Eye (tissue), 1 donor: ENCODE measurements at regions not wholly inside any gene's neighbourhood (a gene's known extent, or its start where the extent isn't known, plus 50 kb on each side); places are given as distances from the start of the nearest gene placed in this dataset.

Experiments
- DNase-seq: peaks from one replicate; pipeline ENCODE4 v3.0.0-alpha.2; 2015

DNA sequence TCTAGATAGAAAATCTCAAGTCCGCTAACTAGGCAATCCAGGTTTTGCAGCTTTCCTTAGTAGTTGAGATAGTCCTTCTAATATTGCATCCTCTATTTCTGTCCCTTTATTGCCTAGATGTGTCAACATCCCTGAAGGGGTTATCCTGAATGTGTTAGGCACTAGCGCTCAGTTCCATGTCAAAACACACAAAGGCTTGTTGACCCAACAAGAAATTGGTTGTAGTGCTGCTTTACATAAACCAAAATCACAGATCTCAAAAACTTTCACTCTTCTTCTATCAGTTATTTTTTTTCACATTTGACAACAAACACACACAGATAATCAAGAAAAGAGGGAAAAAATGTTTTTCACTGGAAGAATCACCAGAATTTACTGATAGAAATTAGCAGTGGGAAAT lies 51.4 kb upstream of the SOX2 start:
- no peak for DNase-seq

DNA sequence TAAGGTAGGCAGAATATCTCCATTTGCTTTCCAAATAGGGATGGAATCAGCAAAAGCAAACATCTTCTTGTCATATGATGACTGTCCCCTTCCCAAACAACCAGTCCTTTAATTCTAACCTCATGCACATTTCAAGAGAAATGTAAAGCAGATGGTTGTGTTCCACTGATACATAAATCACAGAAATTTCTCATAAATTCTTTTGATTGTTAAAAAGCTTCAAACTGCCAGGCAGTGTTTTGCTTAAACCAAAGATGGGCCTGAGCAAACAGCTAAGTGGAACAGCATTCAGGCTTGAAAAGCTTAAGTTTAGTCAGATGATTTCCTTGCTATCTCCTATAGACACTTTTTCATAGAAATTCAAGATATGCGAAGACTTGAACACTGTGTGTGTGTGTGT lies 74.3 kb upstream of the SOX2 start:
- no peak for DNase-seq

DNA sequence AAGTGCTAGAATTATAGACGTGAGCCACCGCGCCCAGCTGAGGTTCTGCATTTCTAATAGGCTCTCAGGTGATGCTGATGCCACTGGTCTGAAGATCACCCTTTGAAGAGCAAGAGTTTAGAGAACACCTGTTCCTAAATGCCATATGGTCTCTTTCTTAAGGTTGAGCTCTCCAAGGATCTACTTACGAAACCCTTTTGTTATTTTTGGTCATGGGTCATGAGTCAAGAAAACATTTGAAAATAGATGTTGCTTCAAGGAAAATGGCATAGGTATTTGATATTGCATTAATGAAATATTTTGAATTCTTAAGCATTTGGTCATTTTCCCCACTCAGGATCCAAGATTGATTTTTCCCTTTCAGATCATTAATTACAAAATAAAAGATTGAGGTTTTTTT lies 74.7 kb upstream of the SOX2 start:
- DNase-seq: no peak

DNA sequence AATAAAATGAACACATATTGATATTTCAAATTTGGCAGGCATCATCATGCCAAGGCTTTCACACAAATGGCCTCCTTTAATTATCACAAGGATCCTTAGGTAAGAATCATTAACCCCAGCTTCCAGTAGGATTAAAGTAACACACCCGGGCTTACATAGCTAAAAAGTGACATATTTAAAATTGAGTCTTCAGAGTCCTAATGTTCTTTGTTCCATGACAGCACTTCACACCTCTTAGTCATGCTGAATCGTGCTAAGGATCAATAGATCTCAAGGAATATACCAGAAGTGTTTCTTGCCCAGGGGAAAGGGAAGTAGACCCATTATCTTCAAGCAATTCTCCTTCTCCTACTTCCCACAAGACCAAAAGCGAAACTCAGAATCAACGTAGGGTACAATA lies 76.6 kb upstream of the SOX2 start:
- DNase-seq: no peak

- no peak for DNase-seq
Observed at GRCh38 chr3:181633556-181633955, 78.2 kb upstream of the SOX2 start.

GRCh38 chr3:181631901-181632300 lies 79.8 kb upstream of the SOX2 start:
- no peak for DNase-seq

DNA sequence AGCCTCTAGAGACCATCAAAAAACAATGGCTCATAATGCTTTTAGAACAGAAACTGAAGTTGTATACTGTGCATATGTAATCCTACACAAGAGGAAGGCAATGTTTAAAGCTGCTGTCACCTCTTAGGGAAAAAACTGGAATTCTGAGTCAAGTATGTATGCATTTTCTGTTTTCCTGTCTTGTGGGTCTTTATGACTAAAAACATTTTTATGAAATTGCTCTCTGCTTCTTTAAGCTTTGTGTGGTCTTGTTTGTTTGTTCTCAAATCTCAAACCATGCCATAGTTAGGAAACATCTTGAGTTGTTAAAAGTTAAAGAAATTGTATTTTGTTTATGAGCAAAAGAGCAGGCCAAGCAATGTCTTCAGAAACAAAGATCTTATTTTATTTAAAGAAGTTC lies 80.9 kb upstream of the SOX2 start:
- DNase-seq: no peak

GRCh38 chr3:181629711-181630110 lies 82.0 kb upstream of the SOX2 start:
- DNase-seq: no peak

- DNase-seq: no peak
Observed at GRCh38 chr3:181629029-181629428, 82.7 kb upstream of the SOX2 start.

- DNase-seq: no peak
Observed at GRCh38 chr3:181628384-181628783, 83.3 kb upstream of the SOX2 start.

DNA sequence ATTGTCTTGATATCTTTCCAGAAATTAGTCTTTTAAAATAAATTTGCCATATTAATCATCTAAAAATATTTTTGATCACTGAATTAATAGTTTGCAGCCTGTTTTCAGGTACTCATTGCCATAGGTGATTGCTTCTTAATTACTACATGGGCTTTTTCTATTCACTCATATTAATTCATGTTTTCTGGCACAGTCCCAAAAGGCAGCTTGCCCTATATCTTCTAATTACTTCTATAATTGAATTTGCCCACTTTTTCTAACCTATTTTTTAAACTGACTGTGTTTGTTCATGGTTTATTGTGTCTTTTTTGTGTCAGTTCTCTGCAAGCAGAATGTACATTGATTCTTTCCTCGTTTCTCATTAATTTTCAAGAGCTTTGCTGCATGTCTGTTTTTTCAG lies 85.7 kb upstream of the SOX2 start:
- DNase-seq: no peak

GRCh38 chr3:181623924-181624694 lies 87.6 kb upstream of the SOX2 start:
- DNase-seq: peak; percentile 34

DNA sequence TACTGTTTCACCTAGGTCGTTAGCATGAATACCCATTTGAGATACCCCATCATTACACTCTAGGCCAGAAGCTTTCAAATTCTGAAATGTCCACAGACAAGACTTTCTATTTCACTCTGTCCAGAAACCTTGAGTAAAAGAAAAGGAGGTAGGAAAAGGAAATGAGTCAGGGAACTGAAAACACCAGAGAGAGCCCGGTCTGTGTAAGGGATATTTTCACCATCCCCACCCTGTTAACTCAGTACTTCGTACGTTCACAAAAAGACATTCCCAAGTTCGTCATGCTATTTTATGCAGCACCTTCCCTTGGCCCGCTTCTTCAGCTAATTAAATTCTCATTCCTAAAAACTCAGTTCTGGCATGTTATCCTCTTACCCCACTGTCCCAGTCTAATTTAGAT lies 89.4 kb upstream of the SOX2 start:
- no peak for DNase-seq

GRCh38 chr3:181619897-181620296 lies 91.8 kb upstream of the SOX2 start:
- DNase-seq: no peak

- no peak for DNase-seq
Observed at GRCh38 chr3:181618260-181618659, 93.5 kb upstream of the SOX2 start.

- DNase-seq: peak; percentile 50
Observed at GRCh38 chr3:181616088-181617070, 95.3 kb upstream of the SOX2 start.

DNA sequence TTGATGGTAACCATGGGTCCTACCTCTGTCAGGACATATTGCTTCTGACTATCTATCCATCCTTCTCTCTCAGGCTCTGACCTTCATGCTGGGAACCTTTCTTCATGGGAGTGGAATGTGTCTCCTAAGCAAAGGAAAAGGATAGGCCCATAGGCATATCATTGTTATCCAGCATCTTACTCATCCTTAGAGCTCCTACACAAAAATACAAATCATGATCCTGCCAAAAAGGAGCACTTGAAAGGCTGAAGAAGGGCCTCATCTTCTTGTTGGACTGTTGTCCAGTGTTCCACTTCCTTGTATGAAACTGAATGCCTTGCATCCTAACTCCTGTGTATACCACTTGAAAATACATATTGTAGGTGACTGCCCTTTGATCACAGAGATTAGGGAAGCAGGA lies 96.1 kb upstream of the SOX2 start:
- no peak for DNase-seq

DNA sequence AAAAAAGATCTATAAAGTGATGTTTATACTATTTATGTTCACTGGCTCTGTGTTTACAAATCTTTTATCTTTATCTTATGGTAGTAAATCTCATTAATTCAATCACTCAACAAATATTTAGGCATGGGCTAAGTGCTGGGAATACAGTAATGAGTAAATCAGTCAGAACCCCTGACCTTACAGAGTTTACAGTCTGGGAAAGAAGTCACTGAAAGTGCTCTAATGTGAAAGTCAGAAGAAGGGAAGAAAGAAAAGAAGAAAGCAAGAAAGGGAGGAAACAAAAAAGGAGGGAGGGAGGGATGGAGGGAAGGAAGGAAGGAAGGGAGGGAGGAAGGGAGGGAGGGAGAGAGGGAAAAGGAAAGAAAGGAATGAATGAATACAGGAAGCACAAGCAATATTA lies 96.8 kb upstream of the SOX2 start:
- no peak for DNase-seq

GRCh38 chr3:181613813-181614212 lies 97.9 kb upstream of the SOX2 start:
- DNase-seq: no peak

- no peak for DNase-seq
Observed at GRCh38 chr3:181613191-181613590, 98.5 kb upstream of the SOX2 start.

DNA sequence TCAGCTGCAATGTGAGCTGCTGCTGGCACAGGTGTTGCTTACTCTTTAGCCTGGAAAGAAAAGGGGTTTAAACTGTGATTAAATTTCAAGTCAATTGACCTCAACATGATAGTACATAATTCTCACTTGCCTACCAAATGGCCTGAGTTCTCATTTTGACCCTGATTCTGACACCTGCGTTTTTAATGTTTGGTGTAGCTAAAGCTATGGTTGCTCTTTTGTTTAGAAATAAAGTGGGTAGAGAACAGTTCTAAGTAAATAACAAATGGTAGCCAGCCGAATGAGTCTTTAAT lies 100.8 kb upstream of the SOX2 start:
- DNase-seq: no peak

DNA sequence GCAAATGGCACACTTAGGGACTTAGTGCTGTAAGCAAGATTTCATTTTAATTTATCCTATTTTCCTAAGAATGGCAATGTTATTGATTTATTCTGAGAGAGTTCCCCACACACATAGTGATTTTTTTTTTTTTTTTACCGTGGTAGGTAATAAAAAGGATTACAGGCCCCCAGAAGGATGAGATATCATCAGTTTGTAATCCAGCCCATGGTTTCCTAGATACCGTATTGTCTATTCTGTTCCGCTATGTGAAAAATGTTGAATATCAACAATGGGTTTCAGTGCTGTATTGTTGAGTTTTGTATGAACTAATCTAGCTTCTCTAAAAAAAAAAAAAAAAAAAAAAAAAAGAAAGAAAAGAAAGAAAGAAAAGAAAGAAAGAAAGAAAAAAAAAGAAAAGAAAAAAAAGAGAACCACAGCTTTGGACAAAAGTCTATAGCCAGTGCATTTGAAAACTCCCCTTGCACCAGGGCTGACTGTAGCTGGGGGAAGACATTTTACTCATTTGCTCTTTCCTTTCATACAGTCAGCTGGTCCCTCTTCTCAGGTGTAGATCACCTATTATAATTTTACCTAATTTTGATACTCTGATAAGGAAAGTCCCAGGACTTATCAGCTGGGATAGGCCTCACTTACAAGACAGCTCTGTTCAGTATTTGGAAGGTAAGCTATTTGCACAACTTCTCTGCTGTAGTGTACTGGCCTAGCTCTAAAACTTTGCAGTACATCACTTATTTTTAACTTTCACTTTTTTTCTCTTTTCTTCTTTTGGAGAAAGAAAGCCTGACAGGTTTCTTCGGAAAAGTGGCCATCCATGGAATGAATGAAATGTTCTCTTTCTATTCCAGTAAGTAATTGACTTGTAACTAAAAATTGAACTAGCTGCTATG lies 101.4 kb upstream of the SOX2 start:
- DNase-seq: peak; percentile 57

DNA sequence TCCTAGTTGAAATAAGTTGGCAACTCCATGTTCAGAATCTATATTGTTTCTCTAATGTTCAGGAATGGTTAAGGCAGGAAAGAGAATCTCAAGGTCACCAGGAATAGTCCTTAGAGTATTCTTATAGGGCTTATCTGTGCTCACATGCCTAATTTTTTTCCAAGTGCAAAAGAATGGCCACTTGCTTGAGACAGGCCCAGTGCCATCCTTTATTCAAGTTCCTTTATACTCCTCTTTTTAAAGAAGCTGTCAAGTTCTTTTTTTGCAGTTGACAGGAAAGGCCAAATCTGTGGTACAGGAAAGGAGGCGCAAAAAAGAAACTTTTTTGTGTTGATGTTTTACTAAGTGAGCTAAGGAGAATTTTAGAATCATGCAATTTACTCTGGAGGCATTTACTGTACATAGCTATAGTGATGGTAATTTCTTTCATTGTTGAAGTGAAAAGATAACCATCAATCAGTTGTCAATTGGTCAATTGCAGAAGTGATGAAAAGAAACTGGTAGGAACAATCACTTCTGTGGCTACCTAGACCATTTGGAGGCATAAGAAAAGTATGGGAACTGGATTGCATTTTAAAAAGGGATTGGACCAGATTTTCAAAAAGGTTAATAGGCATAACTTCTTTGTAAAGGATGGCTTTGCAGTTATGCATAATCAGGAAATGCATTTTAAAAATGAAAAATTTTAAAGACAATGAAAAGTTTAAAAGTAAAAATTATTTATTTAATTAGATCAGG lies 102.5 kb upstream of the SOX2 start:
- peak; percentile 35 for DNase-seq
